Adrenal gland (tissue), 9 donors: ENCODE measurements at regions not wholly inside any gene's neighbourhood (a gene's known extent, or its start where the extent isn't known, plus 50 kb on each side); places are given as distances from the start of the nearest gene placed in this dataset.

Experiments
- DNase-seq, 7 donors: peaks; one replicate each; pipeline ENCODE4 v3.0.0-alpha.2; 2019 to 2020
- H3K27ac ChIP-seq, 5 donors: fragments of 200-600 bp; sonication (generic) in 4 of 5; 1 replicate in 3 of 5; 2 replicates in 2 of 5; pipeline versions ENCODE4 v1.5.1 to v1.8.0; 2016 to 2020; ENCODE audit warnings: mild to moderate bottlenecking in 1 of 5
- H3K27me3 ChIP-seq: fragments of 200-600 bp; 2 replicates; pipeline ENCODE4 v1.8.0; 2021
- H3K36me3 ChIP-seq, 2 donors: fragments of 200-600 bp; replicated peaks in 1 of 2; 1 replicate in 1 of 2; 2 replicates in 1 of 2; pipeline versions ENCODE4 v1.5.1 to v1.8.0; 2018 to 2022
- H3K4me1 ChIP-seq, 2 donors: fragments of 200-600 bp; replicated peaks in 1 of 2; 1 replicate in 1 of 2; 2 replicates in 1 of 2; pipeline versions ENCODE4 v1.5.1 to v1.8.0; 2018 to 2021
- H3K4me3 ChIP-seq, 4 donors: fragments of 200-600 bp; sonication (generic) in 3 of 4; one replicate each; pipeline ENCODE4 v1.5.1; 2016 to 2018
- H3K9me3 ChIP-seq, 3 donors: fragments of 200-600 bp; sonication (generic) in 1 of 3; replicated peaks in 1 of 3; 1 replicate in 2 of 3; 2 replicates in 1 of 3; pipeline versions ENCODE4 v1.5.1 to v1.8.0; 2016 to 2021
- POLR2A ChIP-seq, 2 donors: fragments of 450-650 bp; IDR thresholded peaks; one replicate each; pipeline ENCODE4 v1.6.1; 2017; ENCODE audit warnings: antibody characterized with exemption in 2 of 2, mild to moderate bottlenecking in 2 of 2, moderate library complexity in 1 of 2
- WGBS, 4 donors: extraction: QIAGEN DNeasy Blood & Tissue Kit in 2 of 4; methylation state at CpG; one replicate each; pipeline versions ENCODE4 v1.1.5 to v1.1.7; 2013 to 2017; 5-methylcytosine and 5-hydroxymethylcytosine counted together
- intact Hi-C, 2 donors: fragments of 100-400 bp; cut with DNase I; formaldehyde crosslinking; loops; one replicate each; pipeline versions ENCODE4 v1.14.1 to v1.15.0; 2022 to 2023
- TF ChIP-seq, protein P1 (sequence below), 6 experiments: fragments of 450-650 bp in 4 of 6; fragments of 200-600 bp in 2 of 6; sonication (generic) in 1 of 6; IDR thresholded peaks; 1 replicate in 5 of 6; 2 replicates in 1 of 6; pipeline versions ENCODE4 v1.5.1 to v1.8.0; 2016 to 2021; ENCODE audit warnings: antibody characterized with exemption in 6 of 6, mild to moderate bottlenecking in 2 of 6, moderate library complexity in 1 of 6
- donor health status: healthy with polysubstance abuse.
- donor health status: Bipolar disorder and iron deficiency.
- donor health status: DM: yes; HTN: yes; CAD: no.
- donor health status: DM: no; HTN: no; CAD: no.
- donor health status: DM: no; HTN: no; CAD: no.

GRCh38 chr18:38690626-38691025 lies 1125.0 kb upstream of the CELF4 start:
- intact Hi-C loops: no loop called here
- Histone ChIP-seq H3K36me3 (no peaks in the 10 kb centered on the region), H3K9me3 (no peaks in the 10 kb centered on the region), H3K4me3 (no peak overlapping the region), H3K27me3 (no peaks in the 10 kb centered on the region), H3K27ac (no peak overlapping the region), H3K4me1 (no peaks in the 10 kb centered on the region)
- no peak for TF ChIP-seq POLR2A (IDR thresholded peaks at IDR 0.05)
- TF ChIP-seq, protein P1, sequence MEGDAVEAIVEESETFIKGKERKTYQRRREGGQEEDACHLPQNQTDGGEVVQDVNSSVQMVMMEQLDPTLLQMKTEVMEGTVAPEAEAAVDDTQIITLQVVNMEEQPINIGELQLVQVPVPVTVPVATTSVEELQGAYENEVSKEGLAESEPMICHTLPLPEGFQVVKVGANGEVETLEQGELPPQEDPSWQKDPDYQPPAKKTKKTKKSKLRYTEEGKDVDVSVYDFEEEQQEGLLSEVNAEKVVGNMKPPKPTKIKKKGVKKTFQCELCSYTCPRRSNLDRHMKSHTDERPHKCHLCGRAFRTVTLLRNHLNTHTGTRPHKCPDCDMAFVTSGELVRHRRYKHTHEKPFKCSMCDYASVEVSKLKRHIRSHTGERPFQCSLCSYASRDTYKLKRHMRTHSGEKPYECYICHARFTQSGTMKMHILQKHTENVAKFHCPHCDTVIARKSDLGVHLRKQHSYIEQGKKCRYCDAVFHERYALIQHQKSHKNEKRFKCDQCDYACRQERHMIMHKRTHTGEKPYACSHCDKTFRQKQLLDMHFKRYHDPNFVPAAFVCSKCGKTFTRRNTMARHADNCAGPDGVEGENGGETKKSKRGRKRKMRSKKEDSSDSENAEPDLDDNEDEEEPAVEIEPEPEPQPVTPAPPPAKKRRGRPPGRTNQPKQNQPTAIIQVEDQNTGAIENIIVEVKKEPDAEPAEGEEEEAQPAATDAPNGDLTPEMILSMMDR (IDR thresholded peaks at IDR 0.05): no peak
- WGBS, 4 donors: 38 to 52% (median 48%) methylated on average over 6 of the region's 6 CpGs
- no peak for DNase-seq

DNA sequence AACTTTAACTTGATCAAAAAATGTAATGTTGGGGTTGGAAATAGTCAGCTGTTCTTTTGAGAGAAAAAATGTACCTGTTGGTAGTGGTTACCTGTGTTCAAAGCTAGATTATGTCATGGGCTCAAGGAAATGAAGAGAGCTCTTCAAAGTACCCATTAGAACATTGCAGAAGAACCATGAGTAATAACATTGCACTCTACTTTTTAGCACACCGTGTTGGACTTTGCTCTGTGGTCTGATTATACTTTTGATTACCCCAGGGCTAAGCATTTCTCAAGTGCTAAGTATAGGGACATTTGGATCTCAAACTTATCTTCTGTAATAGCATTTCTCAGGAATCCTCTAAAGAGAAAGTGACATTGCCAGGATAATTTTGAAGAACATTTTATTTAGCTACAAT lies 1122.8 kb upstream of the CELF4 start:
- no peak for TF ChIP-seq POLR2A (IDR thresholded peaks at IDR 0.05)
- TF ChIP-seq, protein P1 (IDR thresholded peaks at IDR 0.05): no peak
- Histone ChIP-seq H3K27me3 (no peaks in the 10 kb centered on the region), H3K4me3 (no peak overlapping the region), H3K27ac (no peak overlapping the region), H3K4me1 (no peaks in the 10 kb centered on the region), H3K9me3 (no peaks in the 10 kb centered on the region), H3K36me3 (no peaks in the 10 kb centered on the region)
- intact Hi-C loops: no loop called here
- no peak for DNase-seq
- 60 to 90% (median 82%) methylated on average over 1 of the region's 1 CpG for WGBS, 4 donors

- H3K27ac ChIP-seq: no peak overlapping the region
- TF ChIP-seq POLR2A (IDR thresholded peaks at IDR 0.05): no peak
- TF ChIP-seq, protein P1 (IDR thresholded peaks at IDR 0.05): no peak
- intact Hi-C loops: no loop called here
Measured at GRCh38 chr18:38670486-38670885, 1104.9 kb upstream of the CELF4 start.

GRCh38 chr18:38664929-38665328 lies 1099.3 kb upstream of the CELF4 start:
- WGBS, 4 donors: 69 to 93% (median 85%) methylated on average over 1 of the region's 1 CpG
- TF ChIP-seq POLR2A (IDR thresholded peaks at IDR 0.05): no peak
- TF ChIP-seq, protein P1 (IDR thresholded peaks at IDR 0.05): no peak
- H3K27ac ChIP-seq: no peak overlapping the region
- no peak for DNase-seq
- no peaks in the 10 kb centered on the region for H3K4me1 ChIP-seq
- no peak overlapping the region for H3K4me3 ChIP-seq
- H3K9me3 ChIP-seq: no peaks in the 10 kb centered on the region
- intact Hi-C loops: no loop called here
- H3K36me3 ChIP-seq: no peaks in the 10 kb centered on the region
- no peaks in the 10 kb centered on the region for H3K27me3 ChIP-seq

More at GRCh38 chr18:38670486-38670885, 1104.9 kb upstream of the CELF4 start:
- Histone ChIP-seq H3K27me3 (no peaks in the 10 kb centered on the region), H3K4me1 (no peaks in the 10 kb centered on the region), H3K4me3 (no peak overlapping the region), H3K36me3 (no peaks in the 10 kb centered on the region), H3K9me3 (peaks cover 0 to 3% (median 0%) of the 10 kb centered on the region in 3 donors)
- no peak for DNase-seq
